GM19438 (cell line): ENCODE measurements at regions not wholly inside any gene's neighbourhood (a gene's known extent, or its start where the extent isn't known, plus 50 kb on each side); places are given as distances from the start of the nearest gene placed in this dataset.

Experiments used
- ATAC-seq: cut with Tn5 transposase; IDR thresholded peaks from one replicate; pipeline ENCODE4 v1.9.1; 2021; ENCODE audit warnings: low read depth; ENCODE audit not compliant: unreplicated experiment

GRCh38 chr4:62927574-62927973, 1481.7 kb downstream of the TECRL start:
- ATAC-seq, result no peak

- no peak for ATAC-seq
Observed at GRCh38 chr4:62923783-62924182, 1485.5 kb downstream of the TECRL start.

GRCh38 chr4:62917649-62918048, 1491.6 kb downstream of the TECRL start:
- no peak for ATAC-seq

GRCh38 chr4:62914758-62915157, 1494.5 kb downstream of the TECRL start:
- ATAC-seq, result no peak

- no peak for ATAC-seq
Observed at GRCh38 chr4:62913065-62913464, 1496.2 kb downstream of the TECRL start.

- ATAC-seq, result no peak
Observed at GRCh38 chr4:62912531-62912930, 1496.7 kb downstream of the TECRL start.

GRCh38 chr4:62909238-62909637, 1500.0 kb downstream of the TECRL start:
- no peak for ATAC-seq

- no peak for ATAC-seq
Observed at GRCh38 chr4:62901101-62901500, 1508.1 kb downstream of the TECRL start.

- ATAC-seq, result no peak
Observed at GRCh38 chr4:62899646-62900364, 1509.4 kb downstream of the TECRL start.

- no peak for ATAC-seq
Observed at GRCh38 chr4:62898115-62898514, 1511.1 kb downstream of the TECRL start.

- no peak for ATAC-seq
Observed at GRCh38 chr4:62896721-62897120, 1512.5 kb downstream of the TECRL start.

- no peak for ATAC-seq
Observed at GRCh38 chr4:62881901-62882300, 1527.3 kb downstream of the TECRL start.

- no peak for ATAC-seq
Observed at GRCh38 chr4:62881210-62881609, 1528.0 kb downstream of the TECRL start.

- ATAC-seq, result no peak
Observed at GRCh38 chr4:62872856-62873255, 1536.4 kb downstream of the TECRL start.

- ATAC-seq, result no peak
Observed at GRCh38 chr4:62871078-62871477, 1538.2 kb downstream of the TECRL start.

GRCh38 chr4:62870451-62870850, 1538.8 kb downstream of the TECRL start:
- no peak for ATAC-seq

GRCh38 chr4:62865261-62865660, 1544.0 kb downstream of the TECRL start:
- no peak for ATAC-seq

- no peak for ATAC-seq
Observed at GRCh38 chr4:62849696-62850095, 1559.6 kb downstream of the TECRL start.

GRCh38 chr4:62835631-62836030, 1573.6 kb downstream of the TECRL start:
- no peak for ATAC-seq

GRCh38 chr4:62822306-62822705, 1586.9 kb downstream of the TECRL start:
- no peak for ATAC-seq

GRCh38 chr4:62816566-62816965, 1592.7 kb downstream of the TECRL start:
- no peak for ATAC-seq

GRCh38 chr4:62814510-62815047, 1594.7 kb downstream of the TECRL start:
- no peak for ATAC-seq

- ATAC-seq, result no peak
Observed at GRCh38 chr4:62806816-62807215, 1602.4 kb downstream of the TECRL start.
